A549 (cell line): ENCODE measurements at regions not wholly inside any gene's neighbourhood (a gene's known extent, or its start where the extent isn't known, plus 50 kb on each side); places are given as distances from the start of the nearest gene placed in this dataset.

Experiments
- ATAC-seq, 2 experiments: fragments of 200-7000 bp in 1 of 2; fragments of >200 bp in 1 of 2; cut with Nextera tagmentation in 1 of 2; cut with Tn5 transposase in 1 of 2; 3 replicates each; pipeline versions ENCODE4 v1.8.0 to v1.9.1; 2018 to 2020; ENCODE audit warnings: mild to moderate bottlenecking in 1 of 2, moderate library complexity in 1 of 2
- CTCF ChIA-PET: fragments of 300-600 bp; sonication (Branson Sonifier 250); formaldehyde crosslinking; extraction: SDS; loops from one replicate; lab custom pipeline; 2021; ENCODE audit warnings: antibody characterized with exemption, inconsistent platforms; lab: Yijun Ruan, JAX
- POLR2A ChIA-PET: fragments of 350-600 bp; formaldehyde crosslinking; extraction: SDS; loops from one replicate; lab custom pipeline; 2021; ENCODE audit warnings: antibody characterized with exemption, inconsistent platforms; lab: Yijun Ruan, JAX
- DNase-seq, 2 experiments: peaks; one replicate each; pipeline versions ENCODE4 v3.0.0 to v3.0.0-alpha.2; 2011 to 2016; ENCODE audit warnings: low read depth in 1 of 2, low spot score in 1 of 2
- FAIRE-seq: peaks from 2 replicates; lab custom pipeline; 2011; peaks lifted over from hg19 to GRCh38; lab: Jason Lieb, UNC
- H3K27ac ChIP-seq, 2 experiments: fragments of >200 bp; sonication (Bioruptor Twin); formaldehyde crosslinking; 3 replicates each; pipeline ENCODE4 v1.5.1; 2016 to 2017
- H3K4me1 ChIP-seq: fragments of >200 bp; sonication (Bioruptor Twin); formaldehyde crosslinking; 3 replicates; pipeline ENCODE4 v1.6.1; 2016
- H3K4me2 ChIP-seq: fragments of >200 bp; sonication (Bioruptor Twin); formaldehyde crosslinking; 3 replicates; pipeline ENCODE4 v1.6.1; 2016
- H3K4me3 ChIP-seq: fragments of >200 bp; sonication (Bioruptor Twin); formaldehyde crosslinking; 3 replicates; pipeline ENCODE4 v1.5.1; 2016
- H3K9me3 ChIP-seq: fragments of >200 bp; sonication (Bioruptor Twin); formaldehyde crosslinking; 3 replicates; pipeline ENCODE4 v1.6.1; 2016
- BCL3 ChIP-seq: fragments of >200 bp; sonication (Bioruptor Twin); formaldehyde crosslinking; IDR thresholded peaks from 3 replicates; pipeline ENCODE4 v1.6.1; 2016
- BHLHE40 ChIP-seq: IDR thresholded peaks from 2 replicates; pipeline ENCODE4 v1.6.1; 2012; ENCODE audit warnings: low read depth, low read length, inconsistent platforms
- CHD4 ChIP-seq: fragments of 200-600 bp; sonication (generic); IDR thresholded peaks from 2 replicates; pipeline ENCODE4 v1.6.1; 2016; ENCODE audit warnings: antibody characterized with exemption, mild to moderate bottlenecking, borderline replicate concordance
- E2F6 ChIP-seq: IDR thresholded peaks from 2 replicates; pipeline ENCODE4 v1.6.1; 2012; ENCODE audit warnings: low read depth, borderline replicate concordance
- ESRRA ChIP-seq: fragments of 150-350 bp; IDR thresholded peaks from 2 replicates; pipeline ENCODE4 v1.6.1; 2014; ENCODE audit warnings: mild to moderate bottlenecking, low read length, borderline replicate concordance
- FOSB ChIP-seq: fragments of 250-450 bp; sonication (Bioruptor Pico); IDR thresholded peaks from 2 replicates; pipeline ENCODE4 v1.5.0; 2020; ENCODE audit warnings: mild to moderate bottlenecking, moderate library complexity
- FOSL2 ChIP-seq, 2 experiments: fragments of 450-650 bp in 1 of 2; fragments of >200 bp in 1 of 2; sonication (Bioruptor Twin) in 1 of 2; formaldehyde crosslinking; IDR thresholded peaks; 2 replicates each; pipeline versions ENCODE4 v1.5.0 to v1.6.1; 2016 to 2020; ENCODE audit warnings: mild to moderate bottlenecking in 1 of 2, moderate library complexity in 1 of 2
- HDAC2 ChIP-seq: fragments of 200-600 bp; sonication (generic); IDR thresholded peaks from 2 replicates; pipeline ENCODE4 v1.6.1; 2016
- HEYL ChIP-seq: fragments of 250-450 bp; sonication (Bioruptor Pico); IDR thresholded peaks from 2 replicates; pipeline ENCODE4 v1.8.0; 2021; ENCODE audit warnings: mild to moderate bottlenecking, moderate library complexity
- HOXA7 ChIP-seq: fragments of 250-450 bp; sonication (Bioruptor Pico); IDR thresholded peaks from 2 replicates; pipeline ENCODE4 v1.5.0; 2020; ENCODE audit warnings: mild to moderate bottlenecking, moderate library complexity
- HOXB5 ChIP-seq: fragments of 250-450 bp; sonication (Bioruptor Pico); IDR thresholded peaks from 2 replicates; pipeline ENCODE4 v1.5.0; 2020; ENCODE audit warnings: mild to moderate bottlenecking, moderate library complexity
- JUN ChIP-seq, 2 experiments: fragments of >200 bp; sonication (Bioruptor Twin); formaldehyde crosslinking; IDR thresholded peaks; 2 replicates in 1 of 2; 3 replicates in 1 of 2; pipeline ENCODE4 v1.6.1; 2016 to 2017
- KDM5A ChIP-seq: fragments of 200-600 bp; sonication (generic); IDR thresholded peaks from 2 replicates; pipeline ENCODE4 v1.6.1; 2016; ENCODE audit warnings: antibody characterized with exemption, mild to moderate bottlenecking
- MAX ChIP-seq: IDR thresholded peaks from 2 replicates; pipeline ENCODE4 v1.6.1; 2012
- MAZ ChIP-seq: fragments of 150-350 bp; IDR thresholded peaks from 2 replicates; pipeline ENCODE4 v1.6.1; 2014; ENCODE audit warnings: antibody characterized with exemption, low read depth, low read length, borderline replicate concordance
- MYC ChIP-seq: IDR thresholded peaks from 2 replicates; pipeline ENCODE4 v1.6.1; 2012; ENCODE audit warnings: mild to moderate bottlenecking, inconsistent platforms, low read length, improper control_type of control experiment, borderline replicate concordance
- NPAS2 ChIP-seq: fragments of 250-450 bp; sonication (Bioruptor Pico); IDR thresholded peaks from 2 replicates; pipeline ENCODE4 v1.8.0; 2022; ENCODE audit warnings: mild to moderate bottlenecking, moderate library complexity, borderline replicate concordance
- NR3C1 ChIP-seq: fragments of >200 bp; sonication (Bioruptor Twin); formaldehyde crosslinking; IDR thresholded peaks from 3 replicates; pipeline ENCODE4 v1.6.1; 2017
- PHF8 ChIP-seq: fragments of 200-600 bp; sonication (generic); IDR thresholded peaks from 2 replicates; pipeline ENCODE4 v1.6.1; 2016; ENCODE audit warnings: low read depth, mild to moderate bottlenecking, antibody characterized with exemption, moderate library complexity, borderline replicate concordance
- POLR2A ChIP-seq: IDR thresholded peaks from 2 replicates; pipeline ENCODE4 v1.6.1; 2012; ENCODE audit warnings: mild to moderate bottlenecking, low read length
- POLR2AphosphoS2 ChIP-seq: conservative IDR thresholded peaks from 2 replicates; pipeline ENCODE4 v1.6.1; 2012; ENCODE audit warnings: low read length, improper control_type of control experiment, inconsistent platforms
- RAD21 ChIP-seq, 2 experiments: fragments of >200 bp in 1 of 2; sonication (Bioruptor Twin) in 1 of 2; formaldehyde crosslinking in 1 of 2; IDR thresholded peaks in 1 of 2; conservative IDR thresholded peaks in 1 of 2; 2 replicates in 1 of 2; 3 replicates in 1 of 2; pipeline ENCODE4 v1.6.1; 2012 to 2018; ENCODE audit warnings: inconsistent platforms in 1 of 2
- RCOR1 ChIP-seq: fragments of 150-350 bp; IDR thresholded peaks from 2 replicates; pipeline ENCODE4 v1.6.1; 2014; ENCODE audit warnings: antibody characterized with exemption, low read length, low read depth
- REST ChIP-seq: fragments of 200-600 bp; sonication (generic); IDR thresholded peaks from 2 replicates; pipeline ENCODE4 v1.6.1; 2016; ENCODE audit warnings: antibody characterized with exemption, mild to moderate bottlenecking, moderate library complexity
- SMC3 ChIP-seq: fragments of >200 bp; sonication (Bioruptor Twin); formaldehyde crosslinking; IDR thresholded peaks from 3 replicates; pipeline ENCODE4 v1.6.1; 2018; ENCODE audit warnings: inconsistent platforms
- TP53 ChIP-seq: fragments of 250-450 bp; sonication (Bioruptor Pico); IDR thresholded peaks from 2 replicates; pipeline ENCODE4 v1.5.0; 2021; ENCODE audit warnings: mild to moderate bottlenecking, moderate library complexity
- ZFP36 ChIP-seq: fragments of 450-650 bp; IDR thresholded peaks from 2 replicates; pipeline ENCODE4 v1.6.1; 2014; ENCODE audit warnings: borderline replicate concordance; ENCODE audit not compliant: partially characterized antibody
- ZSCAN20 ChIP-seq: fragments of 250-450 bp; sonication (Bioruptor Pico); IDR thresholded peaks from 2 replicates; pipeline ENCODE4 v1.8.0; 2022; ENCODE audit warnings: mild to moderate bottlenecking, moderate library complexity
- WGBS: methylation state at CpG from one replicate; pipeline ENCODE4 v1.1.6; 2017; ENCODE audit errors: missing lambda C conversion rate; 5-methylcytosine and 5-hydroxymethylcytosine counted together

- no peaks in the 10 kb centered on the region for H3K4me1 ChIP-seq
- FAIRE-seq = no peak
- no peak for DNase-seq
- no peak overlapping the region for H3K27ac ChIP-seq
- POLR2A ChIA-PET = no interaction called here
- H3K9me3 ChIP-seq = no peaks in the 10 kb centered on the region
- ATAC-seq = no peak
- H3K4me3 ChIP-seq = no peak overlapping the region
- TF ChIP-seq ZSCAN20 (no peak), ESRRA (no peak), HOXB5 (CRISPR knock-in tag) (no peak), ZFP36 (no peak), MYC (no peak), HOXA7 (no peak), BHLHE40 (no peak), REST (no peak), RAD21 (conservative IDR thresholded peaks at IDR 0.05 in 1 of 2, IDR thresholded peaks at IDR 0.05 in 1 of 2) (no peak), MAZ (no peak), MAX (no peak)
- TF ChIP-seq, all 56 proteins: peak for 0
- 41% methylated on average over 4 of the region's 4 CpGs for WGBS
- H3K4me2 ChIP-seq = no peak overlapping the region
- CTCF ChIA-PET = no interaction called here
These were observed 837.8 kb upstream of the LRRN3 start for GRCh38 chr7:110253093-110253492.

- TF ChIP-seq MAX (no peak), HEYL (CRISPR knock-in tag) (no peak), PHF8 (no peak), ZFP36 (no peak), POLR2AphosphoS2 (no peak), HDAC2 (no peak), FOSL2 (IDR thresholded peaks at IDR 0.05) (no peak), FOSL2 (CRISPR knock-in tag; IDR thresholded peaks at IDR 0.05) (no peak)
- DNase-seq = no peak
- FAIRE-seq = no peak
- CTCF ChIA-PET = interaction anchor here (0.9 kb wide), 1 partner anchor 8 kb away, joined by 3 read pairs; no protein-coding TSS in a partner anchor
- Histone ChIP-seq H3K4me1 (no peaks in the 10 kb centered on the region), H3K27ac (no peak overlapping the region), H3K4me3 (no peak overlapping the region), H3K9me3 (no peaks in the 10 kb centered on the region), H3K4me2 (no peak overlapping the region)
- 29% methylated on average over 3 of the region's 3 CpGs for WGBS
- ATAC-seq = no peak
- POLR2A ChIA-PET = no interaction called here
These were observed 833.3 kb upstream of the LRRN3 start for GRCh38 chr7:110257673-110258072.

GRCh38 chr7:110262251-110262650 is 828.7 kb upstream of the LRRN3 start:
- peak; percentile 23 for FAIRE-seq
- POLR2A ChIA-PET = no interaction called here
- ATAC-seq = no peak
- DNase-seq = no peak
- Histone ChIP-seq H3K9me3 (no peaks in the 10 kb centered on the region), H3K4me2 (no peak overlapping the region), H3K4me1 (no peaks in the 10 kb centered on the region), H3K4me3 (no peak overlapping the region), H3K27ac (no peak overlapping the region)
- CTCF ChIA-PET = no interaction called here
- TF ChIP-seq POLR2A = no peak
- no peak for TF ChIP-seq BCL3
- TF ChIP-seq MAZ = no peak
- no peak for TF ChIP-seq MAX
- no peak for TF ChIP-seq NPAS2 (CRISPR knock-in tag)
- TF ChIP-seq CHD4 = no peak
- TF ChIP-seq ESRRA = no peak
- no peak for TF ChIP-seq POLR2AphosphoS2
- TF ChIP-seq SMC3 = no peak
- no peak for TF ChIP-seq JUN (IDR thresholded peaks at IDR 0.05)
- TF ChIP-seq E2F6 = no peak
- no peak for TF ChIP-seq FOSB
- TF ChIP-seq NR3C1 = no peak
- TF ChIP-seq KDM5A = no peak
- TF ChIP-seq TP53 (CRISPR knock-in tag) = no peak
- TF ChIP-seq RCOR1 = no peak
- TF ChIP-seq MYC = no peak
- 49% methylated on average over 2 of the region's 2 CpGs for WGBS
